BLaER1 (cell line): ENCODE measurements at regions not wholly inside any gene's neighbourhood (a gene's known extent, or its start where the extent isn't known, plus 50 kb on each side); places are given as distances from the start of the nearest gene placed in this dataset.

Experiments
- H3K27ac ChIP-seq: shearing (Covaris generic); formaldehyde crosslinking; 2 replicates; pipeline ENCODE4 v1.8.1; 2022
- H3K27me3 ChIP-seq: shearing (Covaris generic); formaldehyde crosslinking; 2 replicates; pipeline ENCODE4 v1.8.1; 2022
- H3K36me3 ChIP-seq: shearing (Covaris generic); formaldehyde crosslinking; 2 replicates; pipeline ENCODE4 v1.8.1; 2022
- H3K4me1 ChIP-seq: shearing (Covaris generic); formaldehyde crosslinking; 2 replicates; pipeline ENCODE4 v1.8.1; 2022
- H3K4me2 ChIP-seq: shearing (Covaris generic); formaldehyde crosslinking; 2 replicates; pipeline ENCODE4 v1.8.1; 2022
- H3K4me3 ChIP-seq: shearing (Covaris generic); formaldehyde crosslinking; 2 replicates; pipeline ENCODE4 v1.8.1; 2022
- H3K9ac ChIP-seq: shearing (Covaris generic); formaldehyde crosslinking; 2 replicates; pipeline ENCODE4 v1.8.1; 2022
- H3K9me3 ChIP-seq: shearing (Covaris generic); formaldehyde crosslinking; 2 replicates; pipeline ENCODE4 v1.8.1; 2022
- H4K20me1 ChIP-seq: shearing (Covaris generic); formaldehyde crosslinking; 2 replicates; pipeline ENCODE4 v1.8.1; 2022
- Cebpa-rat ChIP-seq: shearing (Covaris generic); IDR thresholded peaks from 2 replicates; pipeline ENCODE4 v1.8.1; 2022

DNA sequence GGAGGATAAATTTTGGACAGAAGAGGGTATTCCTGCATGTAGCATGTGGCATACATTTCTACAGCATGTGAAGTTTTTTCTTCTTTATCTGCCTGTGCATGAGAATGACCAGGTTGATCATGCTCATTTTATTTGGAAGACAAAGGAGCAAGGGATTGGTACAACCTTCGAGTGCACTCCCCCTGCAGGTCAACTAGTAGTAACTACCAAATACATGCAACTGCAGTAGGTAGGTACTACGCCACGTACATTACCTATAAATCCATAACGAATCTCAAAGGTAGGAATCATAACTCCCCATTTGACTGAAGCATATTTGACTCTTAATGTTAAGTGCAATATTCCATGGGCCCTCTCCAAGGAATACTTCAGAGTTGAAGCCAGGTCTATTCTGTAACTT is 763.9 kb downstream of the TSN start:
- Histone ChIP-seq H3K36me3 (no peaks in the 10 kb centered on the region), H3K4me3 (no peak overlapping the region), H3K4me2 (no peak overlapping the region), H3K4me1 (peaks cover 20% of the 10 kb centered on the region; the same call in 1 of the 2 replicates), H3K27me3 (no peaks in the 10 kb centered on the region), H3K9ac (no peak overlapping the region), H3K9me3 (no peaks in the 10 kb centered on the region), H3K27ac (no peak overlapping the region), H4K20me1 (no peaks in the 10 kb centered on the region)
- TF ChIP-seq Cebpa-rat, result no peak

DNA sequence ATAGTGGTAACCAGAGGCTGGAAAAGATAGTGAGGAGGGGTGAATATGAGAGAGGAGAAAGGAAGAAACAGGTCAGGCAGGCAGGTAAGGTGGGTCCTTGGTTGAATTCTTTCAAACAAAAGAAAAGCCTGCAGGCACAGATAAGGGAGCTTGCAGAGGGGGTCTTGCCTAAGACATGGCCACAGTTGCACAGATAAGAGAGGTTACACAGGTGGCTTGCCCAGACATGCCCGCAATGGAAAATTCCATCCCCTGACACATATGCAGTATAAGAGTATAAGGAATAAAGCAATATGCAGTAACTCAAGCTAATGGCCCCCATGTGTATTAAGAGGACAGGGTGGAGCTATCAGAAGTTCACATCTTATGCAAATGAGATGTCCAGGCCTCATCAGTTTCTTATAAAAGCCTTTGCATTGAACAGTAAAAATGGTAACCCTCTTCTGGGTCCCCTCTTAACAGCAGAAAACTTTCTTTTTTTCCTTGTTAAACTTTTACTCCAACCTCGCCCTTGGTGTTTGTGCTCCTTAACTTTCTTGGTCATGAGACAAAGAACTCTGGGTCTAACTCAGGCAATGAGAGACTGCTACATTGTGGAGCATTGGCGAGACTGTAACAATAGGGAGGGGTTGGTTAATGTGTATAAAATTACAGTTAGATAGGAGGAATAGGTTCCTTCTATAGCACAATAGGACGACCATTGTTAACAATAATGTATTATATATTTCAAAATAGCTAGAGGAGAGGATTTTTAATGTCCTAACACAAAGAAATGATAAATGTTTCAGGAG is 764.6 kb downstream of the TSN start:
- Histone ChIP-seq H3K4me3 (no peak overlapping the region), H3K4me1 (peaks cover 20% of the 10 kb centered on the region; the same call in 1 of the 2 replicates), H3K27ac (no peak overlapping the region), H4K20me1 (no peaks in the 10 kb centered on the region), H3K9ac (no peak overlapping the region), H3K27me3 (no peaks in the 10 kb centered on the region), H3K4me2 (no peak overlapping the region), H3K36me3 (no peaks in the 10 kb centered on the region), H3K9me3 (no peaks in the 10 kb centered on the region)
- no peak for TF ChIP-seq Cebpa-rat

DNA sequence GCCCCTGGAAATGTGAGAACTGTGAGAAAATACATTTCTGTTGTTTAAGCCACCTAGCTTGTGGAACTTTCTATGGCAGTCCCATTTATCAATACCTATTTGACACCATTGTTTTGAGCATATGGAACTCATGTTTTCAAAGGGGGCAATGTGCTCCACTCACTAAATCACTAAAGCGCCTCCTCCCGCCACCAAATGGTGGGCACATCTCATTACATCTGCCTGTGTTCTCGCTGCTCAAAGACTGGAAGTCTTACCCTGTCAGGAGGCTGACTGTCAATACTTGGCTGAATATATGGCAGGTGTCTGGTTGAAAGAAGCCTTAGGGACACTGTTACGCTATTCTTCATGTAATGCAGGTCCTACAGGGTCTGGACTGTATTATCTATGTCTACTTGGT is 767.7 kb downstream of the TSN start:
- no peak overlapping the region for H3K4me2 ChIP-seq
- H4K20me1 ChIP-seq, result no peaks in the 10 kb centered on the region
- H3K4me3 ChIP-seq, result no peak overlapping the region
- no peak overlapping the region for H3K27ac ChIP-seq
- no peaks in the 10 kb centered on the region for H3K36me3 ChIP-seq
- H3K27me3 ChIP-seq, result no peaks in the 10 kb centered on the region
- H3K9ac ChIP-seq, result no peak overlapping the region
- peaks cover 4% of the 10 kb centered on the region; the same call in 1 of the 2 replicates for H3K4me1 ChIP-seq
- no peak for TF ChIP-seq Cebpa-rat
- H3K9me3 ChIP-seq, result no peaks in the 10 kb centered on the region

DNA sequence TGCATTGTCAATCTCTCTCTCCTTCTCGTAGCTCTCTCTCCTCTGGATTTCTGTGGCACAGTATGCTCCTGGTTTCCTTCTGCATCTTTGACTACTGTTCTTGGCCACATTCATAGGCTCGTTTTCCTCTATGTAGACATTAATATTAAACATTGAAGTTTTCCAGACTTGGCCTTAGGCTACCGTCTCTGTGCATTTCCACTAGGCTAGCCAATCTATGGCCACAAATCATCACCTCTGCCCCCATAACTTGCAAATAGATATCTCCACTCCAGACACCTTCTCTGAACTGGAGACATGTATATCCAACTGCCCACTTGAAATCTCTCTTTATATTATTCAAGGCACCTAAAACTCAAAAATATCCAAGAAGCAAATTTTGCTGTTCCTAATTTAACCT is 768.5 kb downstream of the TSN start:
- H3K4me3 ChIP-seq, result no peak overlapping the region
- no peak overlapping the region for H3K27ac ChIP-seq
- no peak for TF ChIP-seq Cebpa-rat
- H3K36me3 ChIP-seq, result no peaks in the 10 kb centered on the region
- no peak overlapping the region for H3K4me2 ChIP-seq
- no peaks in the 10 kb centered on the region for H4K20me1 ChIP-seq
- H3K27me3 ChIP-seq, result no peaks in the 10 kb centered on the region
- H3K4me1 ChIP-seq, result no peaks in the 10 kb centered on the region
- no peaks in the 10 kb centered on the region for H3K9me3 ChIP-seq
- no peak overlapping the region for H3K9ac ChIP-seq

DNA sequence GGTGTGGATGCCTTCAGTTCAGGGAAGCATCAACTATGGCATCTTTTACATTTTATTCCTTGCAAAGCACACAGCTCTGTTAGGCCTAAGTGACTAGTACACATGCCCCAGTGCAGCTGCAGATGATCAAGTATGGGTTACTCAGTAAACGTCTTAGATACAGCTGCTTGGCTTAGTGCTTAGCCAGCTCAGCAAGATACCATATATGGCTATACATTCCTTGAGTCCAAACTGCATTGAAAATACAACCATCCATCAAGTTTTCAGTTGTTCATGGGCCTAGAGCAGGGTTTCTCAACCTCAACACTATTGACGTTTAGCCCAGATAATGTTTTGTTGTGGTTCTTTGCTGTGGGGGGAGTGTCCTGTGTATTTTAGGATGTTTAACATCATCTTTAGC is 769.9 kb downstream of the TSN start:
- Histone ChIP-seq H3K27ac (no peak overlapping the region), H3K4me3 (no peak overlapping the region)
- TF ChIP-seq Cebpa-rat, result no peak

DNA sequence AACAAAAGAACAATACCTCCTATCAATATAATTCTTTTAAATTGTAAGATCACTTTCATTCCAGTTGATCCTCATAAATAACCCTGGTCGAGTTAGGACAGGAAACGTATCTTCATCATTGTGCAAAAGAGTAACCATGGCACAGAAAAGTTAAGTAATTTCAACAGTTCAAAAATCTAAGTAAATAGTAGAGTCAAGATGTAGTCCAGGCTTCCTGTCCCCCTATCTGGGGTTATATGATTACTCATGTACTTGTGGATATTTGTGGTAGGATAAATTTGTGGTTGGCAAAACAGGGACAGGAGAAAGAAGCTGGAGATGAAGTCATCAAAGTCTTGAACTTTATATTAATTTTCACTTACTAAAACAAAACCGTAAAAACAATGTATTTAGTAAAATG is 772.6 kb downstream of the TSN start:
- no peaks in the 10 kb centered on the region for H4K20me1 ChIP-seq
- H3K4me2 ChIP-seq, result no peak overlapping the region
- no peak for TF ChIP-seq Cebpa-rat
- H3K27ac ChIP-seq, result no peak overlapping the region
- no peaks in the 10 kb centered on the region for H3K4me1 ChIP-seq
- H3K27me3 ChIP-seq, result no peaks in the 10 kb centered on the region
- no peak overlapping the region for H3K4me3 ChIP-seq
- H3K9ac ChIP-seq, result no peak overlapping the region
- H3K36me3 ChIP-seq, result no peaks in the 10 kb centered on the region
- H3K9me3 ChIP-seq, result no peaks in the 10 kb centered on the region

More for the DNA sequence above, 769.9 kb downstream of the TSN start:
- no peak overlapping the region for H3K4me2 ChIP-seq
- H3K4me1 ChIP-seq, result no peaks in the 10 kb centered on the region
- H3K27me3 ChIP-seq, result no peaks in the 10 kb centered on the region
- no peaks in the 10 kb centered on the region for H4K20me1 ChIP-seq
- no peak overlapping the region for H3K9ac ChIP-seq
- H3K9me3 ChIP-seq, result no peaks in the 10 kb centered on the region
- H3K36me3 ChIP-seq, result no peaks in the 10 kb centered on the region

DNA sequence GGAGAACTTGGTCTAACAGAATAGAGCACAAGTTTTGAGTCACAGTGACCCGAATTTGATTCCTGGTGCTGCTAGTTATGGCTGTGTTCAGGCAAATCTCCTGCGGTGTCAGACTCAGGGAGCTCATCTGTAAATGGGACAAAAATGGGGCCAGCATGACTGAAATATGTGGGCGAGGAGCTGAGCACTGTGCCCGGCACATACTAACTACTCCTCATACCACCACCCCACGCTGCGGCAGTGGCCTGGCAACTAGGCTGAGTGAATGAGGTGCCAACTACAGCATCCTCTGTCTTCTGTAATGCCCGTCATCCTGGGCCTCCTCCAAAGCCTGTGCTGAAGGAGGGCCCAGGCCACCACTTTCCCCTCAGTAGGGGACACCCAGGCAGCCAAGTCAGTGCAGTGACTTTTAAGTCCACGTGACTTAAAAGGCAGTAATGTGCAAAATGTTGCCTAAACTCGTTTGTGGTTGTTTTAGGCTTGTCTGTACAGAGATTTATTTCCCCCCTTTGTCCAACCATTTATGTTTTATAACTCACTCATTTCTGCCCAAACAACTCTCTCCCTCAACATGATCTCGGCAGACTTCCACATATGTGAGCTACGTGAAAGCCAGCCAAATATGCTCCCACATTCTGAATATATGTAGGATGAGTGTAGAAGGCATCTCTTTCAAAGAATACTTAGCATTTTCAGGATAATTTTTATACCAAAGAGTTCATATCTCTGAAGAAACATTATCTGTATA is 773.7 kb downstream of the TSN start:
- no peak overlapping the region for H3K4me3 ChIP-seq
- H3K9me3 ChIP-seq, result no peaks in the 10 kb centered on the region
- no peak for TF ChIP-seq Cebpa-rat
- H4K20me1 ChIP-seq, result no peaks in the 10 kb centered on the region
- no peak overlapping the region for H3K27ac ChIP-seq
- H3K9ac ChIP-seq, result no peak overlapping the region
- no peaks in the 10 kb centered on the region for H3K27me3 ChIP-seq
- H3K36me3 ChIP-seq, result no peaks in the 10 kb centered on the region
- H3K4me1 ChIP-seq, result no peaks in the 10 kb centered on the region
- no peak overlapping the region for H3K4me2 ChIP-seq

DNA sequence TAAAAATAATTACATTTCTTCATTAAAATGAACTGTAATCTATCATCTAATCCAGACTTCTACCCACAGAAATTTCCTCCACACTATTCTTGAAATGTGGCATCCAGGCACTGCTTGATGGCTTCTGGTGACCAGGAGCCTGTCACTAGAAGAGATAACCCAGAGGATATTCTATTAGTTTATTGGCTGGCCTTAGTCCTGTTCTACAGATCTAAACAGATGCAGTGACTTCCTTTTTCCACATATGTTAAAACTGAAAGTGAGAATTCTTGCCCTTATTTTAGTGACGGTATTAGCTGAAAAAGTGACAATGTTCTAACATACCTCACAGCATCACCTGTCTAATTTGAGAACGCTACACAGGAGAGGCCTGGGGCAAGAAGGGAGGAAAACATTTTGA is 775.4 kb downstream of the TSN start:
- Histone ChIP-seq H3K9me3 (no peaks in the 10 kb centered on the region), H3K27ac (no peak overlapping the region), H3K9ac (no peak overlapping the region), H3K4me2 (no peak overlapping the region), H3K4me1 (no peaks in the 10 kb centered on the region), H3K27me3 (no peaks in the 10 kb centered on the region), H3K36me3 (no peaks in the 10 kb centered on the region), H3K4me3 (no peak overlapping the region), H4K20me1 (no peaks in the 10 kb centered on the region)
- TF ChIP-seq Cebpa-rat, result no peak

DNA sequence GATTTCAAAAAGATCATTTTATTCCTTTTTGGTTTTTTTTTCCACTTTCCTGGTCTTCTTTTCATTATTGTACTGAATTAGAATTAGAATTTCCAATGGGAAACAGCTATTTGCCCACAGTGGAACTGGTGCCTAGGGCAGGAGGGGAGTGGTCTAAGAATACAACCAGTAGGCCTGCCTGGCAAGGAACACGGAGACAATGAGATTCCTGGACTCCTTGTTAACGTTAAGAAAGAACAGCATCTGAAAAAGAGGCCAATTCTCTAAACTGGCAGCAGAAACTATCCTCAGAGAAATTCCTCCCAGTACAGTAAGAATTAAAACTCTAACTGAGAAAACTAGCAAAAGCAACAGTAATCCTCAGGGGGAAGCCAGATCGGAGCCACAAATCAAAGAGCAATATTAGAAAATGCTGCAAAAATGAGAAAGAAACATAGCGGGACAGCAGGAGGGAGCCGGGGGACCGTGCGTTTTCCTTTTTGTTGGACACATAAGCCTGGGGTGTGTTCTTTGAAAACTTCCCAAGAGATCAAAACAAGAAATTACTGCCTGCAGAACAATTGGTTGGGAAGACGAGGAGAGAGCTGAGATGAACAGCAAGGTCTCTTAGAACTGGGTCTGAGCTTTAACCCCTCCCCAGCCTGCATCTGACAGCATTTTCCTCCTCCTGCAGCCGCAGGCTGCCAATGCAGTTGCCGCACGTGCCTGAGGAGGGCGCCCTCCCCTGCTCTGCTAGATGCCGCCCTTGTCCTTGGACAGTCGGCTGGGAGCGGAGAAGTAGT is 776.0 kb downstream of the TSN start:
- Histone ChIP-seq H3K4me2 (no peak overlapping the region), H3K27me3 (no peaks in the 10 kb centered on the region), H3K4me3 (no peak overlapping the region), H3K36me3 (no peaks in the 10 kb centered on the region), H3K9me3 (no peaks in the 10 kb centered on the region), H3K9ac (no peak overlapping the region), H3K27ac (no peak overlapping the region), H4K20me1 (no peaks in the 10 kb centered on the region), H3K4me1 (no peaks in the 10 kb centered on the region)
- no peak for TF ChIP-seq Cebpa-rat

DNA sequence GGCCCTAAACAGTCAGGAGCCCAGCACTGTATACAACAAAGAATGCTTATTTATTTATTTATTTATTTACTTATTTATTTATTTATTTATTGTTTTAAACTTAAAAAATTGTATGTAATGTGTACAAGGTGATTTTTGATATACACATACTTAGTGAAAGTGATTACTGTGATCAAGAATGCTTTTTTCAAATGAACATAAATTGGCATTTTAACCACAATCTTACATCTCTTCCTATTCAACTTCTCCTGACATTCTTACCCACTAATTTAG is 776.6 kb downstream of the TSN start:
- TF ChIP-seq Cebpa-rat, result no peak
- Histone ChIP-seq H3K27me3 (no peaks in the 10 kb centered on the region), H3K4me1 (no peaks in the 10 kb centered on the region)

More for the DNA sequence above, 776.6 kb downstream of the TSN start:
- Histone ChIP-seq H3K9ac (no peak overlapping the region), H3K4me3 (no peak overlapping the region), H3K9me3 (no peaks in the 10 kb centered on the region), H4K20me1 (no peaks in the 10 kb centered on the region), H3K36me3 (no peaks in the 10 kb centered on the region), H3K4me2 (no peak overlapping the region), H3K27ac (no peak overlapping the region)
